ENCODE measurements at regions not wholly inside any gene's neighbourhood (a gene's known extent, or its start where the extent isn't known, plus 50 kb on each side); places are given as distances from the start of the nearest gene placed in this dataset.

DNA sequence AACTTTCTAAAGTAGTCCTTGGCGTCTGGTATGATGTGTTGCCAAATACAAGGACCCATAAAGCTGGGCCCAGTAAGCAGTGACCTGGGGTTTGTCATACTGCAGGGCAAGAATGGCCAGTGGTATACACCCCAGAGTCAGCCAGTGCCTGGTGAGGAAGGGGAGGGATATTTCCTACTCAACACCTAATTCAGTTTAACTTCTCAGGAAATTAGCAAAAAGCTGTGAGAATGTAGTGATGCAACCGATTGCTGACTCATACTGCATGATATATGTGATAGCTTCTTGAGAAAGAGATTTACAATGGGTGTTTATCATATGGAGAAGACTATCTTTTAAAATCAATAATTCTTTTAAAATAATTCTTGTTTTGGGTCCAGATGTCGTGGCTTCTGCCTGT, 889.3 kb upstream of the CELF2 start:
- H3K9ac ChIP-seq (ENCODE audit: low read depth, low read length): no peak overlapping the region
- H3K4me3 ChIP-seq (ENCODE audit: low read length): no peak overlapping the region
- H3K27me3 ChIP-seq (ENCODE audit: insufficient read depth, low read length): no peaks in the 10 kb centered on the region
- no peaks in the 10 kb centered on the region for H3K36me3 ChIP-seq (ENCODE audit: insufficient read depth, low read depth, low read length)
- no peak overlapping the region for H3K27ac ChIP-seq (ENCODE audit: low read length)
- no peaks in the 10 kb centered on the region; the same call in 1 of the 2 replicates for H3K4me1 ChIP-seq (ENCODE audit: insufficient read depth, low read length)
- no peaks in the 10 kb centered on the region for H3K9me3 ChIP-seq (ENCODE audit: insufficient read depth, low read depth, low read length)

DNA sequence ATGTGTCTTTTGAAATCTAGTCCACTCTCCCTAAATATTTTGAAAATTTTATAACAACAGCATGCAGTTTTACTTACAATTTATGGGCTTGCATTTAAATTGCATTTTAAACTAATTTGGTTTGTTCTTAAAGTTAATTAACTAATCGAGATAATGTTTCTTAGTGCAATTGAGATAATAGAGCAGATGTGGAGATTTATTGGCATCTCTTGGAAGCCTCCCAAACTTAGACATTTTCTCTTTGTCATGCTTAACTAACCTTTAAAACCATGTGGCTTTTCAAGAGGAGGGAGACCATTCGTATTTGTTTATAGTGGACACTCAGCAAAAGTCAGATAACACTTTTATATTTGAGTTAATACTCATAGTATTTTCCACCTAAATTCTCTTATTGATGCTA, 887.0 kb upstream of the CELF2 start:
- Histone ChIP-seq H3K9ac (ENCODE audit: low read depth, low read length) (no peak overlapping the region), H3K4me1 (ENCODE audit: insufficient read depth, low read length) (no peaks in the 10 kb centered on the region; the same call in 1 of the 2 replicates), H3K36me3 (ENCODE audit: insufficient read depth, low read depth, low read length) (no peaks in the 10 kb centered on the region), H3K4me3 (ENCODE audit: low read length) (no peak overlapping the region), H3K27me3 (ENCODE audit: insufficient read depth, low read length) (no peaks in the 10 kb centered on the region), H3K9me3 (ENCODE audit: insufficient read depth, low read depth, low read length) (no peaks in the 10 kb centered on the region), H3K27ac (ENCODE audit: low read length) (no peak overlapping the region)

DNA sequence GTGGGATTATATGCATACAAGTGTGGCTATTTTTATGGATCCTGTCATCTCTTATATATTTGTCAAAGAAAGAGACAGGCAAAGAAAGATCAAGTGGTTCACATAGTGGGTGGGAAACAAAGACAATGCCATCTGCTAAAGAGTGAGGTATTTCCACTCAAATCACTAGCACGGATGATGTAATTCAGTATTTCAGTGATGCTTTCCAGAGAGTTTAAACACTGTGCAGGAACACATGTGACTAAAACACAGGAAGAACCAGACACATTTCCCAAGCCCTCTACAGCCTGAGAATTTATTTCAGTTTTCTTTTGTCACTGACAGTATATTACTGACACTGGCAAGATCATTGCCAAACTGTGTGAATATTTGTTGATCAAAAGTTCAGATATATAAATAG, 885.7 kb upstream of the CELF2 start:
- no peaks in the 10 kb centered on the region for H3K9me3 ChIP-seq (ENCODE audit: insufficient read depth, low read depth, low read length)
- no peaks in the 10 kb centered on the region for H3K36me3 ChIP-seq (ENCODE audit: insufficient read depth, low read depth, low read length)
- no peak overlapping the region for H3K4me3 ChIP-seq (ENCODE audit: low read length)
- H3K27me3 ChIP-seq (ENCODE audit: insufficient read depth, low read length): no peaks in the 10 kb centered on the region
- no peak overlapping the region for H3K27ac ChIP-seq (ENCODE audit: low read length)
- no peaks in the 10 kb centered on the region; the same call in 1 of the 2 replicates for H3K4me1 ChIP-seq (ENCODE audit: insufficient read depth, low read length)
- no peak overlapping the region for H3K9ac ChIP-seq (ENCODE audit: low read depth, low read length)

DNA sequence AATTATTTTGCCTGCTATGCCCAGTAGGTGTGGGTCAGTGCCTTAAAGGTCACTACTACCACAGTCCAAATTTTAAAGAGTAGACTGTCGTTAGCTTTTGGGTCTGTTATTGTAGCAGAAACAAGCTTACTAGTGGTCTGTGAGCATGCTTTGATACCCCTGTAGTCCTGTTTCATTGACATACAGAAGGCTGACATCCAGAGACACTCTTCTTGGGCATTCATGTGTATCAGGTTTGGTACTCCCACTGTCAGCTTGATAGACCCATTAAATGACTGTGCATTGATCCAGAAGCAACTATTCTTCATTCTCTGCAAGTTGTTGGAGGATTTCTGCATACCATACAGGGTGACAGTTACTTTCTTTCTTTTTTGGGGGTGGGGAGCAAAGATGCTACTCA, 884.4 kb upstream of the CELF2 start:
- Histone ChIP-seq H3K9ac (ENCODE audit: low read depth, low read length) (no peak overlapping the region), H3K27ac (ENCODE audit: low read length) (no peak overlapping the region), H3K4me1 (ENCODE audit: insufficient read depth, low read length) (no peaks in the 10 kb centered on the region; the same call in 1 of the 2 replicates), H3K36me3 (ENCODE audit: insufficient read depth, low read depth, low read length) (no peaks in the 10 kb centered on the region), H3K4me3 (ENCODE audit: low read length) (no peak overlapping the region), H3K9me3 (ENCODE audit: insufficient read depth, low read depth, low read length) (no peaks in the 10 kb centered on the region), H3K27me3 (ENCODE audit: insufficient read depth, low read length) (no peaks in the 10 kb centered on the region)

DNA sequence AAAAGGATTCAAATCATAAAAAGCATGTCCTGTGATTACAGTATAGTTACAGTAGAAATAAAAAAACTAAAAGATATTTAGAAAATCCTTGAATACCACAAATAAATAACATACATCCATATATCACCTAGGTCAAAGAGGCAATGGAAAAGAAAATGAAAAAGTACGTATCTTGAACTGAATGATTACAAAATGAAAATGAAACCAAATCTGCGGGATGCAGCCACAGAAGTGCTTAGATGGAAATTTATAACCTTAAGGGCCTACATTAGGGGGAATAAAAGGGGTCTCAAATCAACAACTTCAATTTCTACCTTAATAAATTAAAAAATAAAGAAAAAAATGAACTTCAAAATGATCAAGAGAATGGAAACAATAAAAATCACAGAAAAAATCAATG, 879.0 kb upstream of the CELF2 start:
- Histone ChIP-seq H3K27ac (ENCODE audit: low read length) (no peak overlapping the region), H3K9ac (ENCODE audit: low read depth, low read length) (no peak overlapping the region)

DNA sequence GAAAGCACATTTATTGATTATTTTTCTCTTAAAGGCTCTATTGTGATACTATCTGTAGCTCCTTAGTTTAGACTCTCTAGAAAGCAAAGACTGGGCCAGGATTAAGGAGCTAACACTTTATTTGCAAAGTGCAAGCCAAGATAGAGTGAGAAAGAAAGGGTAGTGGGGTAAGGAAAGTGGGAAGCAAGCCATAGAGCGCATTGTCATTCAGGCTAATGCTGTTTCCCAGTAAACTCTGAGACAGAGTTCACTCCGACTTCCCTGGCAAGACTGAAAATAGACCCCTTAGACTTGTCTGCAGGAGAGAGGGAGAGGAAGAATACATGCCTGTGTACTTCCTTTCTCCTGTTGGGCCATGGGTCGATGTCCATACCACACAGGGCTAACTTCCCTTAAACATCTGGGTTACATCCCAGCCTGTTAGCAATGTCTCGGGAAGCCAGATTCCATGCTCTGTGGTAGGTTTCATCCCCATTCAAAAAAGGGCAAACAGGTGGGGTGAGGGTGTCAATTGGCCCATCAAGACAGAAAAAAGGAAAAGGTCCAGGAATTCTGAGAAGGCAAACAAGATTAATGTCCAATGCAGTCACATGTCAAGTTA, 875.8 kb upstream of the CELF2 start:
- Histone ChIP-seq H3K36me3 (ENCODE audit: insufficient read depth, low read depth, low read length) (no peaks in the 10 kb centered on the region), H3K4me1 (ENCODE audit: insufficient read depth, low read length) (peaks cover 7% of the 10 kb centered on the region; the same call in 1 of the 2 replicates), H3K27me3 (ENCODE audit: insufficient read depth, low read length) (no peaks in the 10 kb centered on the region), H3K9ac (ENCODE audit: low read depth, low read length) (no peak overlapping the region), H3K4me3 (ENCODE audit: low read length) (no peak overlapping the region), H3K9me3 (ENCODE audit: insufficient read depth, low read depth, low read length) (no peaks in the 10 kb centered on the region), H3K27ac (ENCODE audit: low read length) (no peak overlapping the region)

More for the DNA sequence above, 879.0 kb upstream of the CELF2 start:
- Histone ChIP-seq H3K4me3 (ENCODE audit: low read length) (no peak overlapping the region), H3K4me1 (ENCODE audit: insufficient read depth, low read length) (peaks cover 7% of the 10 kb centered on the region; the same call in 1 of the 2 replicates), H3K36me3 (ENCODE audit: insufficient read depth, low read depth, low read length) (no peaks in the 10 kb centered on the region), H3K9me3 (ENCODE audit: insufficient read depth, low read depth, low read length) (no peaks in the 10 kb centered on the region), H3K27me3 (ENCODE audit: insufficient read depth, low read length) (no peaks in the 10 kb centered on the region)

DNA sequence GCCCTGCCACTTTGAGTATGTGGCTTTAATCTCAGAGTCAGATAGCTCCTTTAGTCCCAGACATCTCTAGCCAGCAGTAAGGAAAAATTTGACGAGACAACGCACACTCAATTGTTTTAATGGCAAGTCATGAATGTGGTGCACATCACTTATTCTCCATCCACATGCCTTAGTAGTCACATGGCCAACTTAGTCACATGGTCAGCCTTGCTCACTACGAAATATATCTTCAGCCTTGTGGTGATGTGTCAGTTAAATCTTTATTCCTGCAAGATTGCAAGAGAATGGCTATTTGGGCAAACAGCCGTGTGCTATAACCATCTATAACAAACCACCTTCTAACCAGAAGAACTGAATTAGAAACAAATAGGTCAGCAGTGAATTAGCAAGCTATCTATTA, 871.1 kb upstream of the CELF2 start:
- Histone ChIP-seq H3K27ac (ENCODE audit: low read length) (no peak overlapping the region), H3K36me3 (ENCODE audit: insufficient read depth, low read depth, low read length) (no peaks in the 10 kb centered on the region), H3K27me3 (ENCODE audit: insufficient read depth, low read length) (no peaks in the 10 kb centered on the region), H3K9ac (ENCODE audit: low read depth, low read length) (no peak overlapping the region), H3K4me1 (ENCODE audit: insufficient read depth, low read length) (peaks cover 7% of the 10 kb centered on the region; the same call in 1 of the 2 replicates), H3K4me3 (ENCODE audit: low read length) (no peak overlapping the region), H3K9me3 (ENCODE audit: insufficient read depth, low read depth, low read length) (no peaks in the 10 kb centered on the region)

DNA sequence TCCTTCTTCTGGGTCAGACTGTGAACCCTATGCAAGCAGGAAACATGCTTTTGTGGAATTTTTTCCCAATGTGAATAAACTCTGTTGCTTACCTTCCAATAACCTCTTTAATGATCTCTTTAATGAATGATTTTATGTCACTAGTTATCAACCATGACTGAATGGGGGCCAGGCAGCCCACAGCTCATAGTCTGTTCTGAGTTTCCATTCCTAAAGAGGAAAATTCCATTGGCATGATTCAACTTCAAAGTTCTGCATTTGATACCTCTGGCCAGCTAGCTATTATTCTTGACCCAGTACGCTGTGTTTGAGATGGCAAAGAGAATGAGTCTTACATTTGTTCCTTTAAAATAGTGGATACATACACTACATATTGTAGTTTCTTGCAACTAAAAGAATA, 867.8 kb upstream of the CELF2 start:
- no peak overlapping the region for H3K27ac ChIP-seq (ENCODE audit: low read length)
- no peaks in the 10 kb centered on the region for H3K27me3 ChIP-seq (ENCODE audit: insufficient read depth, low read length)
- H3K4me3 ChIP-seq (ENCODE audit: low read length): no peak overlapping the region
- H3K4me1 ChIP-seq (ENCODE audit: insufficient read depth, low read length): no peaks in the 10 kb centered on the region
- no peaks in the 10 kb centered on the region for H3K36me3 ChIP-seq (ENCODE audit: insufficient read depth, low read depth, low read length)
- no peaks in the 10 kb centered on the region for H3K9me3 ChIP-seq (ENCODE audit: insufficient read depth, low read depth, low read length)
- H3K9ac ChIP-seq (ENCODE audit: low read depth, low read length): no peak overlapping the region

DNA sequence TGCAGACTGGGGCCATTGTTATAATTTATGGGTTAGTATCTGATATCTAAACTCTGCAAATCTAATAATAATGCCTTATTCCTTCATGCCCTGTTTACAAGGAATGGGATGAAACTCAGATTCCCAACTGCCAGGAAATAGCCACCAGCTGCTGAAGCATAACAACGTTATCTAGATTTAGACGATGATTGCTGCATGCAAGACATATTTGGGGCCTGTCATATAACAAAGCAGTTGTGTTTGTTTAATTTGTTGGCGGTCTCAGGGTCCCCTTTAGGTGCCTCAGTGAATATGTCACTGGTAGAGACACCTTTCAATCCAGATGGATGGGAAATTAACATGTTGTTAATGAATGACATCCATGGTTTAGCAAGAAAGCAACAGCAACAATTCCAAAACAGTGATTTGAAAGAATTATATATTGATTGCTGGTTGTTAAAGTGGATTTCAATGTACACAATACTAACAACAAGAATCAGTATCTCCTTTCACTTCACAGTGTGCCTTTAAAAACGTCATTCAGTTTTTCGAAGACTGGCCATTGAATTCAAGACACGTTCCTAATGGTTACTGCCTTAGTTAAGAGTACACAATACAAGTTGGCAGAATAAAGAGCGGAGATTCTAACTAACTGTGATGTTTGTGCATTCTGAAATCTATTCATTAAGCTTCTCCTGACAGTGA, 860.6 kb upstream of the CELF2 start:
- H3K9ac ChIP-seq (ENCODE audit: low read depth, low read length): no peak overlapping the region
- no peak overlapping the region for H3K4me3 ChIP-seq (ENCODE audit: low read length)
- H3K9me3 ChIP-seq (ENCODE audit: insufficient read depth, low read depth, low read length): peaks cover 28% of the 10 kb centered on the region
- H3K36me3 ChIP-seq (ENCODE audit: insufficient read depth, low read depth, low read length): no peaks in the 10 kb centered on the region
- no peaks in the 10 kb centered on the region for H3K27me3 ChIP-seq (ENCODE audit: insufficient read depth, low read length)
- H3K27ac ChIP-seq (ENCODE audit: low read length): no peak overlapping the region
- H3K4me1 ChIP-seq (ENCODE audit: insufficient read depth, low read length): no peaks in the 10 kb centered on the region

DNA sequence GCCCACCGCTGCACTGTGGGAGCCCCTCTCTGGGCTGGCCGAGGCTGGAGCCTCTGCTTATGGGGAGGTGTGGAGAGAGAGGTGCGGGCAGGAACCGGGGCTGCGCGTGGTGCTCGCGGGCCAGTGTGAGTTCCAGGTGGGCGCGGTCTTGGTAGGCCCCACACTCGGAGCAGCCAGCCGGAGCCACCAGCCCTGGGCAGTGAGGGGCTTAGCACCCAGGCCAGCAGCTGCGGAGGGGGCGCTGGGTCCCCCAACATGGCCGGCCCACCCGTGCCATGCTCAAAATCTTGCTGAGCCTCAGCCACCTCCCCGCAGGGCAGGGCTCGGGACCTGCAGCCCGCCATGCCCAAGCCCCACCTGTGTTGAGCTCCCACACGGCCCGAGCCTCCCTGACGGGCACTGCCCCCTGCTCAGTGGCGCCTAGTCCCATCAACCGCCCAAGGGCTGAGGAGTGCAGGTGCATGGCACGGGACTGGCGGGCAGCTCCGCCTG, 856.8 kb upstream of the CELF2 start:
- Histone ChIP-seq H3K36me3 (ENCODE audit: insufficient read depth, low read depth, low read length) (no peaks in the 10 kb centered on the region), H3K27me3 (ENCODE audit: insufficient read depth, low read length) (no peaks in the 10 kb centered on the region), H3K4me3 (ENCODE audit: low read length) (no peak overlapping the region), H3K4me1 (ENCODE audit: insufficient read depth, low read length) (peaks cover 17% of the 10 kb centered on the region), H3K9ac (ENCODE audit: low read depth, low read length) (no peak overlapping the region), H3K9me3 (ENCODE audit: insufficient read depth, low read depth, low read length) (peaks cover 38% of the 10 kb centered on the region), H3K27ac (ENCODE audit: low read length) (no peak overlapping the region)

DNA sequence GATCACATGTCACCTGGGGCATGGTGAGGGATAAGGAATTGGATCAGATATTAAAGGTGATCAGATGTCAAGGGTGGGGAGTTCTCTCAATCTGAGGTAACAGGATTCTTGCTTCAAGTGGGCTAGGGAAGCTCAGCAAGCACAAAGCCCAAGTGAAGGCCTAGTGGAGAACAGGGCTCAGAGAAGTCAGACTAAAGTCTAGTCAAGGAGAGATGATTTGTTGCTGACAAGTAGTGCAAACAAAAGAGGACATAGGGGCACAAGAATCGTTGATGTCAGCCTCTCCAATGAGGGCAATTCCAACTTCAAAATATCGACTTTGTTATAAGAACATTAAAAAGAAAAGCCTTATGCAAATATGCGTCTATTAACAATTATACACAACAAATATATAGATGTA, 852.8 kb upstream of the CELF2 start:
- H3K27me3 ChIP-seq (ENCODE audit: insufficient read depth, low read length): no peaks in the 10 kb centered on the region
- H3K9me3 ChIP-seq (ENCODE audit: insufficient read depth, low read depth, low read length): peaks cover 29% of the 10 kb centered on the region
- H3K4me1 ChIP-seq (ENCODE audit: insufficient read depth, low read length): peaks cover 32% of the 10 kb centered on the region
- H3K36me3 ChIP-seq (ENCODE audit: insufficient read depth, low read depth, low read length): no peaks in the 10 kb centered on the region
- no peak overlapping the region; the same call in 1 of the 2 replicates for H3K4me3 ChIP-seq (ENCODE audit: low read length)
- peak overlapping the region; percentile 48; the same call in 1 of the 2 replicates for H3K9ac ChIP-seq (ENCODE audit: low read depth, low read length)
- H3K27ac ChIP-seq (ENCODE audit: low read length): peak overlapping the region; percentile 65

DNA sequence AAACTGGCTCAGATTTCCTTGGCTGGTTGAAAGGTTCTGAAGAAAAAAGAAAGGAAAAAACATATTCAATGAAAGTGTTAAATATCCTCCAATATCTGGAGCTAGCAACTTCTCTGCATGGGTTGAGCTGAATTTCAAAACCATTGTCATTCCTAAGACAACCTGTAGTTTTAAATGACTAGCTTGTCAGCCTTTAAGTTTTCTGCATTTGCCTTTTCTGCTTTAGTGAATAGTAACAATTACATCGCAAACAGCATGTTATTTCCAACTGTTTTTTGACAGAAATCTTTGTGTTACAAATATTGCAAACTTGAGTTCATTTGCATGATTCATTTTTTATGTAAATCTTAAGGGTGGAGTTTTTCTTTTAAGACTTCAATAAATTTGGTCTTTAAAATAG, 852.3 kb upstream of the CELF2 start:
- Histone ChIP-seq H3K4me3 (ENCODE audit: low read length) (peak overlapping the region; percentile 34; the same call in 1 of the 2 replicates), H3K9ac (ENCODE audit: low read depth, low read length) (0 out of 2 replicates have a peak overlapping the region, but pooled peaks have one; percentile 2), H3K27ac (ENCODE audit: low read length) (no peak overlapping the region), H3K27me3 (ENCODE audit: insufficient read depth, low read length) (no peaks in the 10 kb centered on the region), H3K4me1 (ENCODE audit: insufficient read depth, low read length) (peaks cover 32% of the 10 kb centered on the region), H3K36me3 (ENCODE audit: insufficient read depth, low read depth, low read length) (no peaks in the 10 kb centered on the region), H3K9me3 (ENCODE audit: insufficient read depth, low read depth, low read length) (peaks cover 24% of the 10 kb centered on the region)
